ENCODE measurements at regions not wholly inside any gene's neighbourhood (a gene's known extent, or its start where the extent isn't known, plus 50 kb on each side); places are given as distances from the start of the nearest gene placed in this dataset.

GRCh38 chr7:81604075-81604807, 165.6 kb downstream of the HGF start (continued):
- TF ChIP-seq CHD7 (IDR thresholded peaks at IDR 0.05; ENCODE audit: insufficient replicate concordance, low read length) (no peak), SRF (IDR thresholded peaks at IDR 0.05; ENCODE audit: low read depth, low read length) (no peak), E2F6 (IDR thresholded peaks at IDR 0.05) (no peak), ATF2 (IDR thresholded peaks at IDR 0.05; ENCODE audit: low read length) (no peak), RNF2 (IDR thresholded peaks at IDR 0.05; ENCODE audit: borderline replicate concordance, low read depth, low read length, missing control alignments, poor library complexity, severe bottlenecking) (no peak)
